ENCODE measurements at regions not wholly inside any gene's neighbourhood (a gene's known extent, or its start where the extent isn't known, plus 50 kb on each side); places are given as distances from the start of the nearest gene placed in this dataset.

DNA sequence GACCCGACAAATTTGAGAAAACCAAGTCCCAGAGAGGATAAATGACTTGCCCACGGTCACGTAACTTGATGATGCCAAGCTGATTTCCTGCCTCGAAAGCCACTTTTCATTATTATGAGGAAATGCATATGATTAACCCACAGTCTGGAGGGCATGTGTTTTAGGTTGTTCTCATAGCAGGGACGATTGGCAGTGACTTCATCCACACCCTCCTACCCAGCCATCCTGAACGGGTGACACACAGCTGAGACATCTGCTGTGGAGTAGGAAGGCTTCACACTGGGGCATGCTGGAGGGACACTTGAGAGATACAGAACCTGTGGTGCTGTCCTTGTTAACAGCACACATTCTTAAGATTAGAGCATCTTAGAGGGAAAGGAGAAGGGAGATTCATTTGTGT is 65.4 kb upstream of the WDFY2 start:
- no peak for TF ChIP-seq POLR2A (IDR thresholded peaks at IDR 0.05; ENCODE audit: low read depth, low read length)
- FAIRE-seq (no peak), DNase-seq (ENCODE audit: insufficient read length, low spot score) (peak; percentile 22)

- FAIRE-seq: no peak
- TF ChIP-seq POLR2A (IDR thresholded peaks at IDR 0.05; ENCODE audit: low read depth, low read length): no peak
- DNase-seq (ENCODE audit: insufficient read length, low spot score): no peak
Observed at GRCh38 chr13:51519771-51520216, 64.5 kb upstream of the WDFY2 start.

GRCh38 chr13:51520524-51520923 is 63.7 kb upstream of the WDFY2 start:
- FAIRE-seq: no peak
- no peak for DNase-seq (ENCODE audit: insufficient read length, low spot score)
- TF ChIP-seq POLR2A (IDR thresholded peaks at IDR 0.05; ENCODE audit: low read depth, low read length): no peak

- FAIRE-seq: no peak
- no peak for TF ChIP-seq POLR2A (IDR thresholded peaks at IDR 0.05; ENCODE audit: low read depth, low read length)
- no peak for DNase-seq (ENCODE audit: insufficient read length, low spot score)
Observed at GRCh38 chr13:51523082-51523518, 61.2 kb upstream of the WDFY2 start.

GRCh38 chr13:51524312-51524711 is 60.0 kb upstream of the WDFY2 start:
- no peak for TF ChIP-seq POLR2A (IDR thresholded peaks at IDR 0.05; ENCODE audit: low read depth, low read length)
- no peak for FAIRE-seq
- DNase-seq (ENCODE audit: insufficient read length, low spot score): no peak

GRCh38 chr13:51524829-51525566 is 59.3 kb upstream of the WDFY2 start:
- DNase-seq (ENCODE audit: insufficient read length, low spot score) (no peak), FAIRE-seq (no peak)

DNA sequence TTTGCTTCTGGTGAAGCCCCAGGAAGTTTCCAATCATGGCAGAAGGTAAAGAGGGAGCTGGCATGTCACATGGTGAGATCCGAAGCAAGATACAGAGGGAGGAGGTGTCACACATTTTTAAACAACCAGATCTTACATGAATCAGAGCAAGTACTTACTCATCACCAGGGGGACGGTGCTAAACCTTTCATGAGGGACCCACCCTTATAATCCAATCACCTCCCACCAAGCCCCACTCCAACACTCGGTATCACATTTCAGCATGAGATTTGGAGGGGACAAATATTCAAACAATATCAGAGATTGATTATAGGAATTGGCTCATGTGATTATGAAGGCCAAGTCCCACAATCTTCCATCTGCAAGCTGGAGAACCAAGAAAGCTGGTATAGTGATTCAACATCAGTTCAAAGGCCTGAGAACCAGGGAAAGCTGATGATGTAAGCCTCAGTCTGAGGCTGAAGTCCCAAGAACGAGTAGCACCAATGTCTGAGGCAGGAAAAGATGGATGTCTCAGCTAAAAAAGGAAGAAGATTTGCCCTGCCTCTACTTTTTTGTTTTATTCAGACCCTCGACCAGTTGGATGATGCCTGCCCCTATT is 58.6 kb upstream of the WDFY2 start:
- no peak for DNase-seq (ENCODE audit: insufficient read length, low spot score)

More at GRCh38 chr13:51524829-51525566, 59.3 kb upstream of the WDFY2 start:
- no peak for TF ChIP-seq POLR2A (IDR thresholded peaks at IDR 0.05; ENCODE audit: low read depth, low read length)

GRCh38 chr13:51526202-51526601 is 58.1 kb upstream of the WDFY2 start:
- no peak for FAIRE-seq
- DNase-seq (ENCODE audit: insufficient read length, low spot score): no peak
- no peak for TF ChIP-seq POLR2A (IDR thresholded peaks at IDR 0.05; ENCODE audit: low read depth, low read length)

More for the DNA sequence above, 58.6 kb upstream of the WDFY2 start:
- TF ChIP-seq POLR2A (IDR thresholded peaks at IDR 0.05; ENCODE audit: low read depth, low read length): no peak
- FAIRE-seq: no peak

GRCh38 chr13:51532736-51533197 is 51.5 kb upstream of the WDFY2 start:
- FAIRE-seq (no peak), DNase-seq (ENCODE audit: insufficient read length, low spot score) (no peak)
- TF ChIP-seq POLR2A (IDR thresholded peaks at IDR 0.05; ENCODE audit: low read depth, low read length): no peak

- DNase-seq (ENCODE audit: insufficient read length, low spot score) (no peak), FAIRE-seq (no peak)
- TF ChIP-seq POLR2A (IDR thresholded peaks at IDR 0.05; ENCODE audit: low read depth, low read length): no peak
Observed at GRCh38 chr13:51534041-51534817, 50.0 kb upstream of the WDFY2 start.

Data from H54 (cell line).